ENCODE measurements at regions not wholly inside any gene's neighbourhood (a gene's known extent, or its start where the extent isn't known, plus 50 kb on each side); places are given as distances from the start of the nearest gene placed in this dataset.

DNA sequence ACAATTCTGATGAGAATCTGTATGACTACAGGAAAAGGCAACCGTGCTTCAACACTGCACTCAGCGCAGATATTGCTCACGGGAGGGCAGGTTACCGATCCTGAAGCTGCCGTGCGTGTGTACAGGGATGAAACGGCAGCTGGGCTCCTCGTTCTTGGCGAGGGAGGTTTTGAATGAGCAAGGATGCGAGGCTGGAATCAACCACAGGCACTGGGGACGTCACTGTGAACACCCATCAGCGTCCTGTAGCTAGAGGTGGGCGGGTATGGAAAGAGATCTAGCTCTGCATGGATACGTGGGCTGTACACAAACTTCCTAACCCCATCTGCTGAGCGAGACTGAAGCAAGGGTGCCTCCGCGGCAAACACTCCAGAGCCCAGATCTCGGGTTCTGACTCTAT, 84.3 kb upstream of the COL5A1 start:
- TF ChIP-seq ZNF274 (IDR thresholded peaks at IDR 0.05; ENCODE audit: borderline replicate concordance, extremely low read depth, low read length), result no peak
- no peak for TF ChIP-seq JUN (IDR thresholded peaks at IDR 0.05; ENCODE audit: low read depth, low read length)
- TF ChIP-seq SIRT6 (IDR thresholded peaks at IDR 0.05; ENCODE audit: low read length), result no peak
- TF ChIP-seq EGR1 (IDR thresholded peaks at IDR 0.05; ENCODE audit: borderline replicate concordance, low read depth, low read length), result no peak
- no peak for TF ChIP-seq ASH2L (IDR thresholded peaks at IDR 0.05; ENCODE audit: low read length)
- no peak for TF ChIP-seq BACH1 (IDR thresholded peaks at IDR 0.05; ENCODE audit: low read length)
- no peak for TF ChIP-seq KDM4A (IDR thresholded peaks at IDR 0.05; ENCODE audit: low read depth, low read length, severe bottlenecking)
- no peak for TF ChIP-seq BRCA1 (IDR thresholded peaks at IDR 0.05; ENCODE audit: low read depth, low read length)
- TF ChIP-seq POLR2A (IDR thresholded peaks at IDR 0.05; ENCODE audit: control extremely low read depth in 1 of 2, low read depth in 2 of 2, low read length in 2 of 2), result no peak
- TF ChIP-seq NRF1 (IDR thresholded peaks at IDR 0.05; ENCODE audit: low read depth, low read length), result no peak
- no peak for TF ChIP-seq SP4 (IDR thresholded peaks at IDR 0.05; ENCODE audit: low read length)
- TF ChIP-seq POU5F1 (IDR thresholded peaks at IDR 0.05; ENCODE audit: low read depth, low read length), result no peak
- TF ChIP-seq, protein P1, sequence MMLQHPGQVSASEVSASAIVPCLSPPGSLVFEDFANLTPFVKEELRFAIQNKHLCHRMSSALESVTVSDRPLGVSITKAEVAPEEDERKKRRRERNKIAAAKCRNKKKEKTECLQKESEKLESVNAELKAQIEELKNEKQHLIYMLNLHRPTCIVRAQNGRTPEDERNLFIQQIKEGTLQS (IDR thresholded peaks at IDR 0.05; ENCODE audit: insufficient read depth, low read depth, low read length), result no peak
- TF ChIP-seq RNF2 (IDR thresholded peaks at IDR 0.05; ENCODE audit: borderline replicate concordance, low read depth, low read length, missing control alignments, poor library complexity, severe bottlenecking), result no peak
- no peak for TF ChIP-seq FOSL1 (IDR thresholded peaks at IDR 0.05; ENCODE audit: insufficient read depth, low read depth, low read length)
- no peak for TF ChIP-seq TAF1 (IDR thresholded peaks at IDR 0.05; ENCODE audit: low read depth, low read length)
- TF ChIP-seq CREB1 (IDR thresholded peaks at IDR 0.05), result no peak
- Histone ChIP-seq H3K23ac (ENCODE audit: insufficient read length) (no peak overlapping the region), H2BK120ac (replicated peaks; ENCODE audit: low read depth, low read length) (no peak overlapping the region), H4K8ac (ENCODE audit: extremely low read depth, insufficient read depth, low read length) (no peak overlapping the region), H2AK5ac (ENCODE audit: low read depth, low read length) (no peak overlapping the region), H4K5ac (ENCODE audit: insufficient read length, low read depth, low read length) (no peak overlapping the region), H3K27me3 (replicated peaks in 1 of 4; ENCODE audit: control insufficient read depth in 3 of 4, extremely low read depth in 1 of 4, insufficient read depth in 3 of 4, low read length in 3 of 4) (no peaks in the 10 kb centered on the region; a peak in 1 of 7 replicates), H3K18ac (ENCODE audit: extremely low read depth, low read length) (no peak overlapping the region), H3K4me1 (replicated peaks in 1 of 4; ENCODE audit: control insufficient read depth in 3 of 4, insufficient read depth in 4 of 4, low read length in 3 of 4) (peaks cover 0 to 6% (median under 1%) of the 10 kb centered on the region in 4 experiments; a peak in 3 of 7 replicates), H2BK5ac (ENCODE audit: low read depth, low read length) (no peak overlapping the region), H4K20me1 (replicated peaks in 1 of 2; ENCODE audit: control insufficient read depth in 1 of 2, insufficient read depth in 2 of 2, low read length in 2 of 2) (no peaks in the 10 kb centered on the region), H3K27ac (ENCODE audit: low read depth, low read length) (no peak overlapping the region), H2BK15ac (ENCODE audit: low read length) (no peak overlapping the region), H2BK12ac (ENCODE audit: low read depth, low read length) (no peak overlapping the region), H3K79me2 (ENCODE audit: control insufficient read depth in 1 of 2, insufficient read depth in 2 of 2, low read length in 2 of 2) (no peaks in the 10 kb centered on the region), H4K91ac (replicated peaks; ENCODE audit: insufficient read length, low read length) (no peak overlapping the region), H2BK20ac (ENCODE audit: low read length) (no peak overlapping the region), H3K9me3 (ENCODE audit: insufficient read depth in 2 of 2, low read depth in 1 of 2, low read length in 1 of 2) (no peaks in the 10 kb centered on the region), H3K4ac (replicated peaks; ENCODE audit: insufficient read length, low read depth, low read length) (no peak overlapping the region), H3K4me2 (ENCODE audit: insufficient read depth in 1 of 2, low read depth in 2 of 2, low read length in 2 of 2) (no peak overlapping the region), H3K79me1 (ENCODE audit: low read depth, low read length) (no peaks in the 10 kb centered on the region), H3K56ac (replicated peaks; ENCODE audit: insufficient read length, low read depth, low read length) (no peak overlapping the region), H3K23me2 (ENCODE audit: low read depth, low read length) (no peaks in the 10 kb centered on the region), H3K4me3 (ENCODE audit: extremely low read depth in 1 of 4, insufficient read depth in 2 of 4, low read depth in 3 of 4, low read length in 4 of 4) (no peak overlapping the region), H3K9ac (replicated peaks in 1 of 4; ENCODE audit: extremely low read depth in 1 of 4, low read depth in 3 of 4, low read length in 3 of 4) (no peak overlapping the region), H3K14ac (ENCODE audit: insufficient read length) (no peak overlapping the region), H3K36me3 (ENCODE audit: control insufficient read depth in 2 of 4, insufficient read depth in 4 of 4, low read length in 3 of 4) (no peaks in the 10 kb centered on the region), H2AFZ (ENCODE audit: low read length) (no peak overlapping the region)
- FAIRE-seq (no peak), DNase-seq (ENCODE audit: low read depth in 1 of 2, low spot score in 2 of 2) (no peak)
- POLR2A ChIA-PET (ENCODE audit: partially characterized antibody), result no interaction called here
- CTCF ChIA-PET (ENCODE audit: partially characterized antibody), result interaction anchor here (0.7 to 2.2 kb wide), 7 partner anchors 9 to 425 kb away, joined by 3 to 13 read pairs (median 3); no protein-coding TSS in a partner anchor
- WGBS, 2 experiments (ENCODE audit: extremely low coverage in 1 of 2, insufficient coverage in 1 of 2, insufficient read length in 1 of 2, insufficient replicate concordance in 2 of 2, low coverage in 1 of 2, low lambda C conversion rate in 2 of 2, missing lambda C conversion rate in 1 of 2), result 92% methylated on average over 18 of the region's 18 CpGs; no CpG with 5 or more reads in 1 of the 2 experiments
